ENCODE measurements at regions not wholly inside any gene's neighbourhood (a gene's known extent, or its start where the extent isn't known, plus 50 kb on each side); places are given as distances from the start of the nearest gene placed in this dataset.
A peak's percentile ranks its signal among the peaks of the same experiment; 100 is the strongest.
"Not testable (repeated sequence)": the region's sequence is repeated elsewhere in the genome, so short reads cannot be mapped to it uniquely, and the experiment has no call there.

DNA sequence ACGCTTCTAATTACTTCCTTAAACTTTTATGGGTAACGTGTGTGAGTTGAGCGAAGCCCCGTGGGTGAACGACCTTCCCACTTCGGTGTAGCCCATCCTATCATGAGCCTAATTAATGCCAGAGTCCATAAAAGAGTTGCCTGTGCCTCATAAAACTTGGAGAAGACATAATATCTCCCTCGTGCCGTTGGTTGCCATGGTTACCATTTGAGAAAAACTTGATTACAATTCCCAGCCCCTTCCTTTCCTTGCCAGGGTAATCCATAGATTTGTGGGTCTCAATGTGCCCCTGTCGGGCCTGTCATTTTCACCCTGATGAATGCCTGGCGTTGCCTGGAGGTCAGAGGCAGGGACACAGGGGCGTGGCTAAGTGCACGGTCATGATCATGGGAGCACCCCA is 127.1 kb downstream of the GLRX3 start:
- no peak for DNase-seq

- DNase-seq, result no peak
These were observed 129.4 kb downstream of the GLRX3 start for GRCh38 chr10:130265542-130265941.

GRCh38 chr10:130282492-130283218 is 146.5 kb downstream of the GLRX3 start:
- no peak for DNase-seq

GRCh38 chr10:130283219-130283545 is 147.0 kb downstream of the GLRX3 start:
- DNase-seq, result no peak

DNA sequence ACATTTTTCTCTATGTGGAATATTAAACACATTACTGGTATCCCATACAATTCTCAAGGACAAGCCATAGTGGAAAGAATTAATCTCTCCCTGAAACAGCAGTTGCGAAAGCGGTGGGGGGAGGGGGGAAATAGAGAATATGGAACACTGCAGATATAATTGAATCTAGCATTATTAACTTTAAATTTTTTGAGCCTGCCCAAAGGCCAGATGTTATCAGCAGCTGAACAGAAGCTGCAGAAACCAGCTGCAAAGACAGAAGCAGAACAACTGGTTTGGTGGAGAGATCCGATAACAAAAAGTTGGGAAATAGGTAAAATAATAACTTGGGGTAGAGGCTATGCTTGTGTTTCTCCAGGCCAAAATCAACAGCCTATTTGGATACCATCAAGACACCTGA is 159.6 kb downstream of the GLRX3 start:
- DNase-seq, result not testable (repeated sequence)

DNA sequence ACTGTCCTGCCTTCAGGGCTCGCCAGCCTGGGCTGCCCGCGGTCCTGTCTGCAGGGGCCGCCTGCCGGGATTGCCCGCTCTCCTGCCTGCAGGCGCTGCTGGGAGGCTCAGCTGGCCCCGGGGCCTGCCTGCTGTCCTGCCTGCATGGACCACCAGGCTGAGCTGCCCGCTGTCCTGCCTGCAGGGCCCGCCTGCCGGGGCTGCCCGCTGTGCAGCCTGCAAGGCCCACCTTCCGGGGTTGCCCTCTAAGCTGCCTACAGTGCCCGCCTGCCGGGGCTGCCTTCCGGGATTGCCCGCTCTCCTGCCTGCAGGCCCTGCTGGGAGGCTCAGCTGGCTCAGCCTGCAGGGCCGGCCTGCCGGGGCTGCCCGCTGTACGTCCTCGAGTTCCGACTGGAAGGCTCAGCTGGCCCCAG is 164.4 kb downstream of the GLRX3 start:
- no peak for DNase-seq

DNA sequence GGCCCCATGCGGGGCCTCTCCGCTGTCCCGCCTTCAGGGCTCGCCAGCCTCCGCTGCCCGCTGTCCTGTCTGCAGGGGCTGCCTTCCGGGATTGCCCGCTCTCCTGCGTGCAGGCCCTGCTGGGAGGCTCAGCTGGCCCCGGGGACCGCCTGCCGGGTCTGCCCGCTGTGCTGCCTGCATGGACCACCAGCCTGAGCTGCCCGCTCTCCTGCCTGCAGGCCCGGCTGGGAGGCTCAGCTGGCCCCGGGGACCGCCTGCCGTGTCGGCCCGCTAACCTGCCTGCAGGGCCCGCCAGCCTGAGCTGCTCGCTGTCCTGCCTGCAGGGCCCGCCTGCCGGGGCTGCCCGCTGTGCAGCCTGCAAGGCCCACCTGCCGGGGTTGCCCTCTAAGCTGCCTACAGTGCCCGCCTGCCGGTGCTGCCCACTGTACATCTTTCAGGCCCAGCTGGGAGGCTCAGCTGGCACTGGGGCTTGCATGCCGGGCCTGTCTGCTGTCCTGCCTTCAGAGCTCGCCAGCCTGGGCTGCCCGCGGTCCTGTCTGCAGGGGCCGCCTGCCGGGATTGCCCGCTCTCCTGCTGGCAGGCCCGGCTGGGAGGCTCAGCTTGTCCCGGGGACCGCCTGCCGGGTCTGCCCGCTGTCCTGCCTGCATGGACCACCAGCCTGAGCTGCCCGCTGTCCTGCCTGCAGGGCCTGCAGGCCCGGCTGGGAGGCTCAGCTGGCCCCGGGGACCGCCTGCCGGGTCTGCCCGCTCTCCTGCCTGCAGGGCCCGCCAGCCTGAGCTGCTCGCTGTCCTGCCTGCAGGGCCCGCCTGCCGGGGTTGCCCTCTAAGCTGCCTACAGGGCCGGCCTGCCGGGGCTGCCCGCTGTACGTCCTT is 165.1 kb downstream of the GLRX3 start:
- no peak for DNase-seq

DNA sequence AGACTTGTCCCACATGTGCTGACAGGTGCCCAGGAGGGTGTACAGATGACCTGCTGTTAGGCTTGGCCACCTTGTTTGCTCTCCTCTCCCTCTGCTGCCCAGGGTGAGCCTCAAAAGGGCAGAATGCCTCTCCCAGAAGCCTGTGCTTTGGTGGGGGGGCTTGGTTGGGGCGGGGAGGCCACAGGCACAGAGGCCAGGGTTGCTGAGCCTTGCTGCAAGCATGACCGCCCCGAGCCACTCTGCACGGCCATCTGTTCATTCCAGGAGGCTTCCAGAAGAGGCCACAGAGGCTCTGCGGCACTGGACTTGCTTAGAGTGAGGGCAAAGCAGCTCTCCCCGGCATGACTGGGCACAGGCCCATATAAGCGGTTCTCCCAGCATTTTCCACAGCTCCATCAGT is 190.8 kb downstream of the GLRX3 start:
- DNase-seq, result no peak

DNA sequence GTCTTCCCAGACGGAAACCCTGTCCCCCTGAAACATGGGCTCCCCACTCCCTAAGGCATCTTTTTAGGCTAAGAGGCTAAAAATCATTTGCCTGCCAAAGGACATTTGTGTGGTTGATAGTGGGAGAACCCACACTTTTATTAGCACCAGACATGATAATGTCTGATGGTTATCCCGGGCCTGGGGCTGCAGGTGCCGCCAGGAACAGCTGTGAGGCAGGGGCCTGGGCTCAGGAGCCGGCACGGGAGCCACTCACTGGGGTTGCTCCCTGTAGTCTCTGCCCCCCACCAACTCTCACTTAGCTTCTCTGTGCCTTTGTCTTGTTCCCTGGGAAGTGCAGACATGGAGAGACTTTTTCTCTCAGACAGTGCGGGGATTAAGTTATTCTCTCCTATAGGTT is 193.6 kb downstream of the GLRX3 start:
- DNase-seq, result no peak

- DNase-seq, result no peak
These were observed 197.0 kb downstream of the GLRX3 start for GRCh38 chr10:130333185-130333584.

DNA sequence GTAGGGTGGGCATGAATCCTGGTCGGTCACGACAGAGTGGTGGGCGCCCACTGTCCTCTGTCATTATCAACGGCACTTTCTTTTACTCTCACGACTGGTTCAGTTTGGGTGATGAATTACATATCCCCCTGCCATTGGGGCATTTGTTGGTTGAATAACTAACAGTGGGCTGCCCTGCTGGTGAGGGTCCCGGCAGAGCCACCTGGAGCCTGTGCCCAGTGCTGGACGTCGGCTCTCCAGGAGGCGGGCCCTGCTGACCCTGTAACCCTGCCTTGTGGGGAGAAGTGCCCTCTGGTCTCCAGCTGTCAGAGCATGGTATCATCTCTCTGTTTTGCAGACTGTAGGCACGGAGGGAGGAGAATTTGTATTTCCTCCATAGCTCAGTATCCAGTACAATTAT is 199.1 kb downstream of the GLRX3 start:
- no peak for DNase-seq

DNA sequence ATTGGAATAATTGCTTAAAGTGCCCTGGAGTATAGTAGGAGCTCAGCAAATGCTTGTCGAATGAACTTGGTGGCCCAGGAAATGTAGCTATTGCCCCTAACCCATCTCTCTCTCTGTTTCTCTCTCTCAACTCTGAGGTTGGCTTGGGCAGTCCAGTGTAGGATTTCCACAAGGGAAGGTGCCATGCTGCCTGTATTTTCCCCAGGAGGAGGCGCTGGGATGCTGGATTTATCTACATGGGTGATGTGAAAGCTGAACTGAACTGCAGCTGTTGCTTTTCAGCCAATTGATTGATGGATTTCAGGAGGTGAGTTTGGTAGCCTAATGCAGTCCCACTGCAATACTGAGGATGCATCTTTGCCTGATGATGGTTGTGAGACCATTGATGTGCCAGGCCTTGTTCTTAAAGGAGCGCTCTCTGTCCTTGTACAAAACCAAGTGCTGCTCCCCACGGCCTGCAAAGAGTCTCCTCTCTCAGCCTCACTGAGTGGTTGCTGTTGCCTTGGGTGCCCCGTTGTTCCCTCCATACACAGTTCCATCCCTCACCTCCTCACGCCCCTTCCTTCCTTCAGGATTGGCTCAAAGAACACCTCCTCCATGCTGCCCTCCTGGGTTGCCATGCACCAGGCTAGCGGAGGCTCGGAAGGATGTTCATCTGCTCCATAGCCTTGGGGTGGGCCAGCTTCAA is 200.6 kb downstream of the GLRX3 start:
- no peak for DNase-seq

DNA sequence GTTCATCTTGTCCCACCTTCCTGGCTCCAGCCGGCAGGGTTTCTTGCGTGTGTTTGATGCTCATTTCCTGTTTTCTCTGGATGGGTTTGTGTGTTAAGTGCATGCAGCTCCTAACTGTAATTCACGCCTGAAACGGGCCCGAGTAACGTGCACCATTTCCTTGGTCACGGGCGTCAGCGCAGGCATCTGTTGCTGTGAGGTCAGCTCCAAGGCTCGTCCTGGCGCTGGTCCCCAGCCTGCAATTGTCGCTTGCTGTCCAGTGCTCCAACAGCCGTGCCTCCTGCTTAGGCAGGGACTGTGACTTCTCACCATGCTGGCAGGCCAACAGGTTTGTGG is 201.1 kb downstream of the GLRX3 start:
- DNase-seq, result no peak

- no peak for DNase-seq
These were observed 201.8 kb downstream of the GLRX3 start for GRCh38 chr10:130337696-130338635.

GRCh38 chr10:130338636-130339024 is 202.4 kb downstream of the GLRX3 start:
- DNase-seq, result no peak

- DNase-seq, result no peak
These were observed 202.9 kb downstream of the GLRX3 start for GRCh38 chr10:130339091-130339490.

GRCh38 chr10:130339911-130340310 is 203.7 kb downstream of the GLRX3 start:
- DNase-seq, result no peak

DNA sequence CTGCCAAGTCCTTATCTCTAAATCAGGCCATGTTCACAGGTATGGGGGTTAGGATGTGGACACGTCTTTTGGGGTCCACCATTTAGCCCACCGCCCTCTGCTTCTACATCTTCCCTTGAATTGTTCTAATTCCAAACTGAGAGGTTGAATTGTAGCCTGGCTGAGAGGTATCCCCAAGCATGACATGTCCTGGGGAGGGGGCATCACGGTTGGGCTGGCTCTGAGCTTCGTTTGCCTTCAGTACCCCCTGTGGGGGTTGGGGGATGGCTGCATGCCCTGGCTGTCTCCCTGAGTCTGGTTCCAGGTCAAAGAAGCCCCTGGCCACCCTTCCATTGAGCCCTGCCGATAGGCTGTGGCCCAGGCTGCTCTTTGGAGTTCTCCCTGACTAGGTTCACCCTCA is 204.6 kb downstream of the GLRX3 start:
- no peak for DNase-seq

DNA sequence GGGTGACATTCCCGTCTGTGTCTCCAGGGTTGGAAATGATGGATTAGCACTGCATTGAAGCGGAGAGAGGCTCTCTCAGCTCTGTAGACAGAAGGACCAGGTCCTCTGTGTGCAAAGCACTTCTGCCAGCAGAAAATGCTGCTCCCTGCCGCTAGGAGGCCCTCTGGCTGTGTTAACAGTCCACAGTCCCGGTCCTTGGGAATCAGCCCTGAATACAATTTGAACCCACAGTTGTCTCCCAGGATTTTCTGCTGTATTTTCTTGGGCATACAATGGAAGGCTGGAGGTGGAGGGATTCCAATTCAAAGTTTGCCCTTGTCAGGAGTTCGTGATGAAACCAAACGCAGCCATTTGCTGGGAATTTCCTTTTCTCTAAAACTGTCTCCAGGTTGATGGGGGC is 205.2 kb downstream of the GLRX3 start:
- peak; percentile 4 for DNase-seq

- no peak for DNase-seq
These were observed 209.5 kb downstream of the GLRX3 start for GRCh38 chr10:130345728-130346127.

GRCh38 chr10:130350996-130351395 is 214.8 kb downstream of the GLRX3 start:
- DNase-seq, result no peak

DNA sequence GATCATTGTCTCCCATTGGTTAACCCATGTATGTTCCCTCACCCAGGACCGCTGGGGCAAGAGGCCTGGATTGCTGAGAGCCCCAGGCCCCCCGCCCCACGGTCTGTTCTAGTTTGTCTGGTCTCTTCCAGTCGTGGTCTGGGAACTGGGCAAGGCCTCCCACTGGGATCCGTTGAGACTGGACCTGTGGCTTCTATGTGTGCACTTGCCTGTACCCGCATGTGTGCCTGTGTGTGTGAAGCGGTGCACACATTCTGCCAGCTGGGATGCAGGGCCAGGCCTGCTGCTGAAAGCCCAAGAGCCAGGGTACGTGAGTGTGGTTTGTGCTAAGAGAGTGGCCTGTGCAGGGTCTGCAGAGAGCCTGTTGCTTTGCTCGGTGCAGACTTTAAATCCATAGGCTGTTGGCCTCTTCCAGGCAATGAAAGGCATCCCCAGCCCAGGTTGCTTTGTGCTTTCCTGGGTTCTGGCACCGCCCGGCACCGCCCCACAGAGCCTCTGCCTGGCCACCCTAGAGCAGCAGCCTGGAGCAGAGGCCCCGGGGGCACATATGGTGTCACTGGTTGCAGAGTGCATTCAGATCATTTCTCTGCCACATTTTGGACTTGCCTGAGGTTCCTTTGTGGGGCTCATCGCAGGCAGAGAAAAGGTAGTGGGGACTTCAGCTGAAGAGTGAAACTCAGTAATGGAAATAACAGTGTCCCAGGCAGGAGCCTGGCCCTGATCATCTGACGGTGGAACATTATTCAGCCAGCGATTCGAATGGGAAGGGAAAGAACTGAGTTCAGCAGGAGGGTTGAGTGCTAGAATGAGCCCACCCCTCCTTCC is 215.5 kb downstream of the GLRX3 start:
- no peak for DNase-seq

Measured in inflammatory macrophage treated with lipopolysaccharide for 4 hours (primary cell).